Thyroid gland (tissue), 4 donors: ENCODE measurements at regions not wholly inside any gene's neighbourhood (a gene's known extent, or its start where the extent isn't known, plus 50 kb on each side); places are given as distances from the start of the nearest gene placed in this dataset.

Source experiments
- DNase-seq, 2 donors: peaks; one replicate each; pipeline ENCODE4 v3.0.0-alpha.2; 2019
- H3K27ac ChIP-seq, 3 donors: fragments of 200-600 bp; sonication (generic); 1 replicate in 2 of 3; 2 replicates in 1 of 3; pipeline ENCODE4 v1.5.1; 2016 to 2019; ENCODE audit warnings: mild to moderate bottlenecking in 1 of 3, moderate library complexity in 1 of 3
- H3K27me3 ChIP-seq: fragments of 200-600 bp; sonication (generic); one replicate; pipeline ENCODE4 v1.5.1; 2019
- H3K36me3 ChIP-seq, 2 donors: fragments of 200-600 bp; sonication (generic); one replicate each; pipeline ENCODE4 v1.5.1; 2016 to 2019
- H3K4me1 ChIP-seq, 2 donors: fragments of 200-600 bp; sonication (generic); one replicate each; pipeline ENCODE4 v1.5.1; 2017 to 2019
- H3K4me3 ChIP-seq, 3 donors: fragments of 200-600 bp; sonication (generic); replicated peaks in 1 of 3; 1 replicate in 2 of 3; 2 replicates in 1 of 3; pipeline ENCODE4 v1.5.1; 2016; ENCODE audit warnings: mild to moderate bottlenecking in 1 of 3
- H3K9me3 ChIP-seq: fragments of 200-600 bp; sonication (generic); one replicate; pipeline ENCODE4 v1.5.1; 2017
- POLR2A ChIP-seq, 2 donors: fragments of 450-650 bp; IDR thresholded peaks; one replicate each; pipeline ENCODE4 v1.6.1; 2017; ENCODE audit warnings: antibody characterized with exemption in 2 of 2, mild to moderate bottlenecking in 2 of 2, moderate library complexity in 1 of 2
- WGBS, 2 donors: methylation state at CpG; one replicate each; pipeline ENCODE4 v1.1.5; 2017; 5-methylcytosine and 5-hydroxymethylcytosine counted together
- intact Hi-C: fragments of 100-400 bp; cut with DNase I; formaldehyde crosslinking; loops from one replicate; pipeline ENCODE4 v1.15.1; 2023
- TF ChIP-seq, protein P1 (sequence below), 6 experiments: fragments of 200-600 bp in 3 of 6; fragments of 450-650 bp in 3 of 6; sonication (generic) in 3 of 6; IDR thresholded peaks; one replicate each; pipeline ENCODE4 v1.5.1; 2016 to 2019; ENCODE audit warnings: antibody characterized with exemption in 6 of 6, mild to moderate bottlenecking in 2 of 6, inconsistent platforms in 1 of 6, moderate library complexity in 1 of 6

DNA sequence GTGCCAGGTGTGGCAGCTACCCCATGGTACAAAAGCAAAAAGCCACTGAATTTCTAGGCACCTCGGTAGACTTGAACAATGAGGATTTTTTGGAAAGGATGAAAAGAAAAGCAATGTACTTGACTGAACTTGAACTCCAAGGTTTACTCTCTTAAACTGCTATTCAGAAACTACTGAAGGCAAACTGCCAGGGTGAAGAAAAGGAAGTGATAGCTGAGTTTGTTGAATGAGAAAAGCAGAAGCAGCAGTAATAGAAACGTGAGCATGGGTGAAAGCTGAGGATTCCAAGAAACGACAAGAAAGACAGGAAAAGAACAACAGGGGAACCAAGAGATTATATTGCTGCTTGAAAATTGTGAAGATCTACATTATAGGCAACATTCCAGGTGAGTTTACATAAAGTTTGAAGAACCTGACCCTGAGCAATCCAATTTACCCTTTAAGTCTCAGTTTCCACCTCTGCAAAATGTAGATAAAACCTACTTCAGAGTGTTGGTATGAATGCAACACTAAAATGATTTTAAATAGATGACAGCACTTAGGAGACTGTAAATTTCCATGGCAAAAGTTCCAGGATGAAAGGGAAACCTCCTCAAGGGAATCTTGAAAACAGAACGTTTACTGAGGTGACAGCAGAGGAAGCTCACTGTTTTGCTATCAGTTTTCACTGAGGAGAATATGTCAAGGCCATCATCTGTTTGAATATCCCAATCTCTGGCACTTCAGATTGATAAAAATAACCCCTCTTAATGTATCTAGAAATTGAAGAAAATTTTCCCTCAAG lies 245.8 kb downstream of the SPATA31D1 start:
- WGBS, 2 donors = 13 to 18% methylated on average over 4 of the region's 4 CpGs
- no peak for DNase-seq
- no peaks in the 10 kb centered on the region for H3K4me1 ChIP-seq
- no peaks in the 10 kb centered on the region for H3K9me3 ChIP-seq
- intact Hi-C loops = no loop called here
- H3K36me3 ChIP-seq = no peaks in the 10 kb centered on the region
- H3K27me3 ChIP-seq = no peaks in the 10 kb centered on the region
- TF ChIP-seq, protein P1, sequence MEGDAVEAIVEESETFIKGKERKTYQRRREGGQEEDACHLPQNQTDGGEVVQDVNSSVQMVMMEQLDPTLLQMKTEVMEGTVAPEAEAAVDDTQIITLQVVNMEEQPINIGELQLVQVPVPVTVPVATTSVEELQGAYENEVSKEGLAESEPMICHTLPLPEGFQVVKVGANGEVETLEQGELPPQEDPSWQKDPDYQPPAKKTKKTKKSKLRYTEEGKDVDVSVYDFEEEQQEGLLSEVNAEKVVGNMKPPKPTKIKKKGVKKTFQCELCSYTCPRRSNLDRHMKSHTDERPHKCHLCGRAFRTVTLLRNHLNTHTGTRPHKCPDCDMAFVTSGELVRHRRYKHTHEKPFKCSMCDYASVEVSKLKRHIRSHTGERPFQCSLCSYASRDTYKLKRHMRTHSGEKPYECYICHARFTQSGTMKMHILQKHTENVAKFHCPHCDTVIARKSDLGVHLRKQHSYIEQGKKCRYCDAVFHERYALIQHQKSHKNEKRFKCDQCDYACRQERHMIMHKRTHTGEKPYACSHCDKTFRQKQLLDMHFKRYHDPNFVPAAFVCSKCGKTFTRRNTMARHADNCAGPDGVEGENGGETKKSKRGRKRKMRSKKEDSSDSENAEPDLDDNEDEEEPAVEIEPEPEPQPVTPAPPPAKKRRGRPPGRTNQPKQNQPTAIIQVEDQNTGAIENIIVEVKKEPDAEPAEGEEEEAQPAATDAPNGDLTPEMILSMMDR (IDR thresholded peaks at IDR 0.05) = no peak
- TF ChIP-seq POLR2A (IDR thresholded peaks at IDR 0.05) = no peak
- H3K4me3 ChIP-seq = no peak overlapping the region
- no peak overlapping the region for H3K27ac ChIP-seq

DNA sequence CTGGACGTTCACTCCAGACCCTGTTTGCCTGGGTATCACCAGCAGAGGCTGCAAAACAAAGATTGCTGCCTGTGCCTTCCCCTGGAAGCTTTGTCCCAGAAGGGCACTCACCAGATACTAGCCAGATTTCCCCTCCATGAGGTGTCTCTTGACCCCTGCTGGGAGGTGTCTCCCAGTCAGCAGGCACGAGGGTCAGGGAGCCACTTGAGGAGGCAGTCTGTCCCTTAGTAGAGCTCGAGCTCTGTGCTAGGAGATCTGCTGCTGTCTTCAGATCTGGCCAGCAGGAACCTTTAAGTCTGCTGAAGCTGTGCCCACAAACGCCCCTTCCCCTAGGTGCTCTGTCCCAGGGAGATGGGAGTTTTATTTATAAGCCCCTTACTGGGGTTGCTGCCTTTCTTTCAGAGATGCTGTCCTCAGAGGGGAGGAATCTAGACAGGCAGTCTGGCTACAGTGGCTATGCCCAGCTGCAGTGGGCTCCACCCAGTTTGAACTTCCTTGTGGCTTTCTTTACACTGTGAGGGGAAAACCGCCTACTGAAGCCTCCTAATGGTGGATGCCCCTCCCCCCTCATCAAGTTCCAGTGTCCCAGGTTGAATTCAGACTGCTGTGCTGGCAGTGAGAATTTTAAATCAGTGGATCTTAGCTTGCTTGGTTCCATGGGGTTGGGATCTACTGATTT lies 253.9 kb downstream of the SPATA31D1 start:
- no peaks in the 10 kb centered on the region for H3K36me3 ChIP-seq
- intact Hi-C loops = no loop called here
- no peaks in the 10 kb centered on the region for H3K9me3 ChIP-seq
- H3K27me3 ChIP-seq = no peaks in the 10 kb centered on the region
- H3K4me3 ChIP-seq = no peak overlapping the region
- no peak overlapping the region for H3K27ac ChIP-seq
- WGBS, 2 donors = 81 to 88% methylated on average over 3 to 5 of the region's 5 CpGs
- no peak for TF ChIP-seq POLR2A (IDR thresholded peaks at IDR 0.05)
- TF ChIP-seq, protein P1 (IDR thresholded peaks at IDR 0.05) = no peak
- DNase-seq = no peak
- H3K4me1 ChIP-seq = no peaks in the 10 kb centered on the region

DNA sequence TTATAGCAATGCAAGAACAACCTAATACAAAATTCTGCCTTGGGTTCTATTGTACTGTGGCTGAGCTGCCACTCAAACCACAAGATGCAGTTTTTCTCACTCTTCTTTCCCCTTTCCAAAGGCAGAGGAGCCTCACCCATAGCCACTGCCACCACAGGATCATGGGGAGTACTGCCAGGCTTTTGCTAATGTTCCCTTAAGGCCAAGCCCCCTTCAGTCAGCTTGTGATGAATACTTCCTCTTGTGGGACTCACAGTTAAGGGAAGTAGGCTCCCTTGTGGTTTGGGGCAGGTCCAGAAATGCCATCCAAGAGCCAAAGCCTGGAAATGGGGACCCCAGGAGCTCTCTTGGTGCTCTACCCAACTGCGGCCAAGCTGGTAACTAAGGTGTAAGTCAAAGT lies 258.7 kb downstream of the SPATA31D1 start:
- Histone ChIP-seq H3K4me3 (no peak overlapping the region), H3K4me1 (no peaks in the 10 kb centered on the region), H3K36me3 (no peaks in the 10 kb centered on the region), H3K27ac (no peak overlapping the region), H3K9me3 (no peaks in the 10 kb centered on the region), H3K27me3 (no peaks in the 10 kb centered on the region)
- WGBS, 2 donors = 81 to 95% methylated on average over 1 of the region's 1 CpG
- DNase-seq = peak in 1 of 2 donors; percentile 5
- intact Hi-C loops = no loop called here
- TF ChIP-seq, protein P1 (IDR thresholded peaks at IDR 0.05) = no peak
- TF ChIP-seq POLR2A (IDR thresholded peaks at IDR 0.05) = no peak

DNA sequence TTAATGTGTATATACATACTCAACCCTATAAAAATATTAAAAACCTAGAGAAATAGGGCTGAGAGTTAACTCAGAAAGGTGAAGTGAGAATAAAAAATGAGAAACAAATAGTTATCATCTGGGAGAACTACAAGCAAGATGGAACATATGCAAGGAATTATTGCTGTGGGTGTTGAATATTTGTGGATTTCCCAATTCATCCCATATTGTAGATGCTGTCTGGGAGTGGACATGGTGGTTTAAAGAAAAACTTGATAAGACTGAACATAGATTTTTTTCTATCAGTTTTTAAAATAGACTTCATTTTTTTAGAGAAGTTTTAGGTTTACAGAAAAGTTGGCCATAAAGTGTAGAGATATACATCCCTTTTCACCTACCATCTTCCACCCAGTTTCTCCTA lies 263.5 kb downstream of the SPATA31D1 start:
- TF ChIP-seq, protein P1 (IDR thresholded peaks at IDR 0.05) = no peak
- no peak for TF ChIP-seq POLR2A (IDR thresholded peaks at IDR 0.05)
- Histone ChIP-seq H3K27me3 (no peaks in the 10 kb centered on the region), H3K9me3 (no peaks in the 10 kb centered on the region), H3K4me1 (no peaks in the 10 kb centered on the region), H3K27ac (no peak overlapping the region), H3K36me3 (no peaks in the 10 kb centered on the region), H3K4me3 (no peak overlapping the region)
- no peak for DNase-seq
- intact Hi-C loops = no loop called here
